ENCODE measurements at regions not wholly inside any gene's neighbourhood (a gene's known extent, or its start where the extent isn't known, plus 50 kb on each side); places are given as distances from the start of the nearest gene placed in this dataset.
A peak's percentile ranks its signal among the peaks of the same experiment; 100 is the strongest.

DNA sequence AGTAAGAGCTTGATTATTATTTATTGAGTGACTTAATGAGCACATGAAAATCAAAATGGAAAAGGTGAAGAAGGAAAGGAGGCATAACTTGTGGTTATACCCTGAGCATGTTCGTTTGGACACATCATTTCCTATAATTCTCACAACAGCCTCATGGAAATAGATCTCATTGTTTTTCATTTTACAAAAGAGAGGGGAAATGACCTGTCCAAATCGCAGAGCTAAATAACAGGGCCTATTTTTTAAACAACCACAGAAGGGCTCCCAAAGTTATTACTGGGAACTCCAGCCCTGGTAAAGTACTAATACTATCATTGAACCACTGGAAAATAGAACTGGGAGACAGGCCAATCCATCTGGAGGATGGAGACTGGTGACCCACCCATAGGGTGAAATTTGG lies 317.7 kb upstream of the C16orf82 start:
- no peaks in the 10 kb centered on the region for H3K27me3 ChIP-seq (replicated peaks; ENCODE audit: insufficient read depth)
- DNase-seq = no peak
- no peaks in the 10 kb centered on the region for H3K79me2 ChIP-seq (ENCODE audit: insufficient read depth)
- no peaks in the 10 kb centered on the region for H3K4me1 ChIP-seq (ENCODE audit: insufficient read depth)
- TF ChIP-seq EZH2 (IDR thresholded peaks at IDR 0.05; ENCODE audit: insufficient read depth, poor library complexity, severe bottlenecking) (no peak), EZH2phosphoT487 (IDR thresholded peaks at IDR 0.05; ENCODE audit: insufficient read depth, low read depth) (no peak)
- no peaks in the 10 kb centered on the region for H3K9me3 ChIP-seq (ENCODE audit: low read depth)
- H3K27ac ChIP-seq = no peak overlapping the region
- no peak overlapping the region for H3K4me2 ChIP-seq (ENCODE audit: unreplicated experiment)
- no peaks in the 10 kb centered on the region for H3K9me2 ChIP-seq (ENCODE audit: insufficient read depth)
- H2AFZ ChIP-seq = no peak overlapping the region
- no peaks in the 10 kb centered on the region for H3F3A ChIP-seq (ENCODE audit: insufficient read depth)
- H3K4me3 ChIP-seq = no peak overlapping the region
- WGBS, 2 experiments (ENCODE audit: low coverage in 1 of 2, low lambda C conversion rate in 2 of 2, missing lambda C conversion rate in 2 of 2) = 41 to 43% methylated on average over 2 of the region's 2 CpGs
- no peaks in the 10 kb centered on the region for H3K36me3 ChIP-seq (ENCODE audit: low read depth)
- in situ Hi-C loops (cut with MboI) = no loop called here
- no peaks in the 10 kb centered on the region for H4K20me1 ChIP-seq (ENCODE audit: insufficient read depth)
- no peak overlapping the region for H3K9ac ChIP-seq

DNA sequence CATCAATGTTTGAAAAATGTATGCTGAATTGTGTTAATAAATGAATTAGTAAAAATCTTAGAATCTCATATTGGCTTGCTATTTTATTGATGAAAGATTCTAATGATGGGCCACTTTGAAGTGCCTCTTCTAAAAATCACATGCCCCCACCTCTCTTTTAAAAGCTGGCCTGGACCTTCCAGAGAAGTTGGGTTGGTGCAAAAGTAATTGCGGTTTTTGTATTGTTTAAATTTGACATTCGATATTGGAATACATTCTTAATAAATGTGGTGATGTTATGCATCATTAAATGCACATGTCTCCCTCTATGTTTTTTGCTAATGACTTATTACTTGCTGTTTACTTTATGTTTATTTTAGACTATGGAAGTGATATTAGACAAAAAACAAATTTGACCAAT lies 314.6 kb upstream of the C16orf82 start:
- no peak for TF ChIP-seq EZH2 (IDR thresholded peaks at IDR 0.05; ENCODE audit: insufficient read depth, poor library complexity, severe bottlenecking)
- TF ChIP-seq EZH2phosphoT487 (IDR thresholded peaks at IDR 0.05; ENCODE audit: insufficient read depth, low read depth) = no peak
- Histone ChIP-seq H3F3A (ENCODE audit: insufficient read depth) (no peaks in the 10 kb centered on the region), H2AFZ (no peak overlapping the region), H3K4me3 (no peak overlapping the region), H3K4me2 (ENCODE audit: unreplicated experiment) (no peak overlapping the region), H3K27ac (no peak overlapping the region), H3K27me3 (replicated peaks; ENCODE audit: insufficient read depth) (no peaks in the 10 kb centered on the region), H3K4me1 (ENCODE audit: insufficient read depth) (no peaks in the 10 kb centered on the region), H3K9me3 (ENCODE audit: low read depth) (no peaks in the 10 kb centered on the region), H4K20me1 (ENCODE audit: insufficient read depth) (no peaks in the 10 kb centered on the region), H3K79me2 (ENCODE audit: insufficient read depth) (no peaks in the 10 kb centered on the region), H3K9me2 (ENCODE audit: insufficient read depth) (no peaks in the 10 kb centered on the region), H3K9ac (no peak overlapping the region), H3K36me3 (ENCODE audit: low read depth) (no peaks in the 10 kb centered on the region)
- in situ Hi-C loops (cut with MboI) = no loop called here
- no peak for DNase-seq
- WGBS, 2 experiments (ENCODE audit: low coverage in 1 of 2, low lambda C conversion rate in 2 of 2, missing lambda C conversion rate in 2 of 2) = 62 to 69% methylated on average over 2 of the region's 2 CpGs

DNA sequence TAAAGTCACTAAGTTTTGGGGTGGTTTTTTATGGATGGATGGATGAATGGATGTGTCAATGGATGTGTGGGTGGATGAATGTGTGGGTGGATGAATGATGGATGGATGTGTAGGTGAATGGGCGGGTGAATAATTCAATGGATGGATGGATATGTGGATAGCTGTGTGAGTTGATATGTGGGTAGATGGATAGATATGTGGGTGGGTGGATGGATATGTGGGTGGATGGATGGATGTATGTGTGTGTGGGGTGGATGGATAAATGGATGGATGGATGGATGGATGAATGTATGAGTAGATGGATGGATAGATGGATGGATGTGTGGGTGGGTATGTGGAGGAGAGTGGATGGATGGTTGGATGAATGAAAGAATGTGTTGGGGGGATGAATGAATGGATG lies 310.1 kb upstream of the C16orf82 start:
- no peak overlapping the region for H3K4me2 ChIP-seq (ENCODE audit: unreplicated experiment)
- no peaks in the 10 kb centered on the region for H3K36me3 ChIP-seq (ENCODE audit: low read depth)
- TF ChIP-seq EZH2phosphoT487 (IDR thresholded peaks at IDR 0.05; ENCODE audit: insufficient read depth, low read depth) = no peak
- no peak for TF ChIP-seq EZH2 (IDR thresholded peaks at IDR 0.05; ENCODE audit: insufficient read depth, poor library complexity, severe bottlenecking)
- 29 to 43% methylated on average over 1 of the region's 1 CpG for WGBS, 2 experiments (ENCODE audit: low coverage in 1 of 2, low lambda C conversion rate in 2 of 2, missing lambda C conversion rate in 2 of 2)
- no peak overlapping the region for H3K4me3 ChIP-seq
- H3K27ac ChIP-seq = no peak overlapping the region
- H2AFZ ChIP-seq = no peak overlapping the region
- no peaks in the 10 kb centered on the region for H3K79me2 ChIP-seq (ENCODE audit: insufficient read depth)
- H4K20me1 ChIP-seq (ENCODE audit: insufficient read depth) = no peaks in the 10 kb centered on the region
- H3K9me3 ChIP-seq (ENCODE audit: low read depth) = no peaks in the 10 kb centered on the region
- H3K27me3 ChIP-seq (replicated peaks; ENCODE audit: insufficient read depth) = no peaks in the 10 kb centered on the region
- no peak overlapping the region for H3K9ac ChIP-seq
- no peaks in the 10 kb centered on the region for H3K9me2 ChIP-seq (ENCODE audit: insufficient read depth)
- no peaks in the 10 kb centered on the region for H3K4me1 ChIP-seq (ENCODE audit: insufficient read depth)
- no peak for DNase-seq
- no peaks in the 10 kb centered on the region for H3F3A ChIP-seq (ENCODE audit: insufficient read depth)
- in situ Hi-C loops (cut with MboI) = no loop called here

DNA sequence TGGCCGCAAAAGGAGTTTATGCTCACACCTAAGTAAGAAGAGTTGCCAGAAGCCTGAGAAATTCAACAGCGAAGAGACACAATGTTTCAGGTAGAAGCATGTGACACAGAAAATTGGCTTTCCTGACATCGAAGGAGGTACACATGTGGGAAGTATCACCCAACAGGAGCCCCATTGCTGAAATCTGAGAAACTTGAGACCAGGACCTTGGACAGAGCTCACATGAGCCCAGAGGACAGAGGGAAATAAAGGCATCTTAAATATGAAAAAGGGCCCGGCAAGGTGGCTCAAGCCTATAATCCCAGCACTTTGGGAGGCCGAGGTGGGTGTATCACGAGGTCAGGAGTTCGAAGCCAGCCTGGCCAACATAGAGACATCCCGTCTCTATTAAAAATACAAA lies 304.1 kb upstream of the C16orf82 start:
- Histone ChIP-seq H3K27ac (no peak overlapping the region), H3K27me3 (replicated peaks; ENCODE audit: insufficient read depth) (no peaks in the 10 kb centered on the region), H2AFZ (no peak overlapping the region), H3K36me3 (ENCODE audit: low read depth) (no peaks in the 10 kb centered on the region), H3K4me3 (no peak overlapping the region), H3K9ac (no peak overlapping the region), H3F3A (ENCODE audit: insufficient read depth) (no peaks in the 10 kb centered on the region), H3K9me2 (ENCODE audit: insufficient read depth) (no peaks in the 10 kb centered on the region), H3K79me2 (ENCODE audit: insufficient read depth) (no peaks in the 10 kb centered on the region), H3K4me1 (ENCODE audit: insufficient read depth) (no peaks in the 10 kb centered on the region), H3K4me2 (ENCODE audit: unreplicated experiment) (no peak overlapping the region), H3K9me3 (ENCODE audit: low read depth) (no peaks in the 10 kb centered on the region), H4K20me1 (ENCODE audit: insufficient read depth) (no peaks in the 10 kb centered on the region)
- TF ChIP-seq EZH2phosphoT487 (IDR thresholded peaks at IDR 0.05; ENCODE audit: insufficient read depth, low read depth) = no peak
- TF ChIP-seq EZH2 (IDR thresholded peaks at IDR 0.05; ENCODE audit: insufficient read depth, poor library complexity, severe bottlenecking) = no peak
- no peak for DNase-seq
- 38 to 39% methylated on average over 8 of the region's 8 CpGs for WGBS, 2 experiments (ENCODE audit: low coverage in 1 of 2, low lambda C conversion rate in 2 of 2, missing lambda C conversion rate in 2 of 2)
- in situ Hi-C loops (cut with MboI) = no loop called here

DNA sequence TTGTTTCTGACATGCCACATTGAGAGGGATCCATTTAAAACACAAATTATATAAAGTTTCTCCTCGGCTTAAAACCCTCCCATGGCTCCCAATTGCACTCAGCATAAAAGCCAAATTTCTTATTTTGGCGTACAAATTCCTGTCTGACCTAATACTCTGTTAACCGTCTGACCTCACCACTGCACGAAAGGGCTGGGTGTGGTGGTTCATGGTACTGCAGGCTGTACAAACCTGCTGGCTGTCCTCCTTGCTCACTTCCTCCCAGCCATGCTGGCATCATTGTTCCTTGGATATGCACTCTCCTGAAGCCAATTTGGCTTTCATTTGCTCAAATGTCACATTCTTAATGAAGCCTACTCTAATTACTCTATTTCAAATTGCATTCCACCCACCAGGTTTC lies 301.6 kb upstream of the C16orf82 start:
- Histone ChIP-seq H3K4me2 (ENCODE audit: unreplicated experiment) (no peak overlapping the region), H3K4me3 (no peak overlapping the region), H3K9me2 (ENCODE audit: insufficient read depth) (no peaks in the 10 kb centered on the region), H3K27ac (no peak overlapping the region), H2AFZ (no peak overlapping the region), H3F3A (ENCODE audit: insufficient read depth) (no peaks in the 10 kb centered on the region), H3K36me3 (ENCODE audit: low read depth) (no peaks in the 10 kb centered on the region), H3K9me3 (ENCODE audit: low read depth) (no peaks in the 10 kb centered on the region), H3K9ac (no peak overlapping the region), H3K27me3 (replicated peaks; ENCODE audit: insufficient read depth) (no peaks in the 10 kb centered on the region), H4K20me1 (ENCODE audit: insufficient read depth) (no peaks in the 10 kb centered on the region), H3K79me2 (ENCODE audit: insufficient read depth) (no peaks in the 10 kb centered on the region), H3K4me1 (ENCODE audit: insufficient read depth) (no peaks in the 10 kb centered on the region)
- TF ChIP-seq EZH2 (IDR thresholded peaks at IDR 0.05; ENCODE audit: insufficient read depth, poor library complexity, severe bottlenecking) = no peak
- no peak for TF ChIP-seq EZH2phosphoT487 (IDR thresholded peaks at IDR 0.05; ENCODE audit: insufficient read depth, low read depth)
- in situ Hi-C loops (cut with MboI) = no loop called here
- 0 to 5% methylated on average over 4 of the region's 4 CpGs for whole genome bisulfite sequencing, 2 experiments (ENCODE audit: low coverage in 1 of 2, low lambda C conversion rate in 2 of 2, missing lambda C conversion rate in 2 of 2)
- peak; percentile 54 for DNase-seq
